Right lobe of liver (tissue), 6 donors: ENCODE measurements at regions not wholly inside any gene's neighbourhood (a gene's known extent, or its start where the extent isn't known, plus 50 kb on each side); places are given as distances from the start of the nearest gene placed in this dataset.

ENCODE experiments used
- ATAC-seq, 4 donors: fragments of 200-7000 bp; cut with Tn5 transposase; one replicate each; pipeline ENCODE4 v1.9.1; 2020; ENCODE audit warnings: mild to moderate bottlenecking in 4 of 4, moderate library complexity in 4 of 4
- DNase-seq, 3 donors: peaks; one replicate each; pipeline ENCODE4 v3.0.0-alpha.2; 2020
- H3K27ac ChIP-seq, 3 donors: fragments of 200-600 bp; one replicate each; pipeline ENCODE4 v1.8.0; 2022
- H3K27me3 ChIP-seq, 2 donors: fragments of 200-600 bp; one replicate each; pipeline ENCODE4 v1.8.0; 2022
- H3K36me3 ChIP-seq, 4 donors: fragments of 200-600 bp; sonication (generic) in 1 of 4; one replicate each; pipeline versions ENCODE4 v1.5.1 to v1.8.0; 2017 to 2022; ENCODE audit warnings: control low read depth in 1 of 4
- H3K4me1 ChIP-seq, 4 donors: fragments of 200-600 bp; sonication (generic) in 1 of 4; one replicate each; pipeline versions ENCODE4 v1.5.1 to v1.8.0; 2017 to 2022; ENCODE audit warnings: control low read depth in 1 of 4
- H3K4me3 ChIP-seq, 3 donors: fragments of 200-600 bp; one replicate each; pipeline ENCODE4 v1.8.0; 2022
- H3K9me3 ChIP-seq, 4 donors: fragments of 200-600 bp; sonication (generic) in 1 of 4; one replicate each; pipeline versions ENCODE4 v1.5.1 to v1.8.0; 2017 to 2022; ENCODE audit warnings: control low read depth in 1 of 4
- POLR2A ChIP-seq: fragments of 450-650 bp; IDR thresholded peaks from one replicate; pipeline ENCODE4 v1.6.1; 2017; ENCODE audit warnings: antibody characterized with exemption, mild to moderate bottlenecking
- WGBS: methylation state at CpG from one replicate; pipeline ENCODE4 v1.1.6; 2018; ENCODE audit warnings: low coverage, low lambda C conversion rate; ENCODE audit not compliant: insufficient coverage; ENCODE audit errors: missing lambda C conversion rate; 5-methylcytosine and 5-hydroxymethylcytosine counted together
- intact Hi-C, 2 donors: fragments of 100-400 bp; cut with DNase I; formaldehyde crosslinking; loops; one replicate each; pipeline versions ENCODE4 v1.11.2 to v1.14.1; 2022
- TF ChIP-seq, protein P1 (sequence below), 4 donors: fragments of 200-600 bp in 3 of 4; fragments of 450-650 bp in 1 of 4; IDR thresholded peaks; one replicate each; pipeline versions ENCODE4 v1.5.1 to v1.8.0; 2016 to 2022; ENCODE audit warnings: antibody characterized with exemption in 4 of 4, mild to moderate bottlenecking in 2 of 4
- donor health status: DM: no; HTN: yes; CAD: no.
- donor health status: DM: no; HTN: no; CAD: no.
- donor health status: DM: no; HTN: no; CAD: no.
- donor health status: DM: no; HTN: yes; CAD: no.
- donor health status: DM: no; HTN: yes; CAD: no.

DNA sequence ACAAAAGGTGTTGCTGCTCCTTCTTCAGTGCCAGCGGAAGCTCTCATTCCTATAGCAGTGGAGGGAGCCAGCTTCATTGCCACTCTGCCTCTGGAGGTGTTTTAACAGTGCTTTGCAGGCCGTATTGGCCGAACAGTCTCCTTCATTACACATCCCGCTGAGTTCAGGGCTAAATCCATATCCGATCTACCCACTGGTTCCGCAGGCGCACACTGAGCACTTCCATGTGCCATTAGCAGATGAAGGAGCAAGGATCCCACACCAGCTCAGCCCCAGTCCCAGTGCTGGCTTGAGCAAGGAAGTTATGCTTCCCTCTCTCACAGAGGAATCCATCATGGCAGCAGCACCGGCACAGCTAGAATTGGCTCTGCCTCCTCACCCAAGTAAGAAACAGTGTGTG is 121.2 kb upstream of the IRX2 start:
- no peaks in the 10 kb centered on the region for H3K9me3 ChIP-seq

DNA sequence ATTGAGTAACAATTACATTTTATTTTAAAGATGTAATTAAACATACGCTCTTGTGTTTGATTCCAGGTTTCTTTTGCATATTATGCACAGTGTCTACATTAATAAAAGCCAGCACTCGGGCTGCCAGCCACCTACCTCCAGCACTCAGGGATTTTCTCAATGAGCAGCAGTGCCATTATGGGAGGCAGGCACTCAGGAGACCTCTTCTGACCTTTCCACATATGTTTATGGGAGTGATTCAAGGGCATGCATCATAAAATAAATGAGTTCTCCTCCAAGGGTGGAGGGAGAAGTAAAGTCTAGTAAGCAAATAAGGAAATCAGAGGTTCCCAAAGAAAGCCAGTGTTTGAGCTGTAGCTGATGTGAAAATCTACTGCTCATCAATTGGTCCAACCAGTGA is 119.8 kb upstream of the IRX2 start:
- ATAC-seq = no peak
- Histone ChIP-seq H3K27ac (no peak overlapping the region), H3K4me3 (no peak overlapping the region), H3K9me3 (no peaks in the 10 kb centered on the region), H3K27me3 (no peaks in the 10 kb centered on the region), H3K36me3 (no peaks in the 10 kb centered on the region), H3K4me1 (no peaks in the 10 kb centered on the region)
- no peak for DNase-seq
- intact Hi-C loops = no loop called here
- WGBS = 47% methylated on average over 2 of the region's 2 CpGs
- TF ChIP-seq, protein P1, sequence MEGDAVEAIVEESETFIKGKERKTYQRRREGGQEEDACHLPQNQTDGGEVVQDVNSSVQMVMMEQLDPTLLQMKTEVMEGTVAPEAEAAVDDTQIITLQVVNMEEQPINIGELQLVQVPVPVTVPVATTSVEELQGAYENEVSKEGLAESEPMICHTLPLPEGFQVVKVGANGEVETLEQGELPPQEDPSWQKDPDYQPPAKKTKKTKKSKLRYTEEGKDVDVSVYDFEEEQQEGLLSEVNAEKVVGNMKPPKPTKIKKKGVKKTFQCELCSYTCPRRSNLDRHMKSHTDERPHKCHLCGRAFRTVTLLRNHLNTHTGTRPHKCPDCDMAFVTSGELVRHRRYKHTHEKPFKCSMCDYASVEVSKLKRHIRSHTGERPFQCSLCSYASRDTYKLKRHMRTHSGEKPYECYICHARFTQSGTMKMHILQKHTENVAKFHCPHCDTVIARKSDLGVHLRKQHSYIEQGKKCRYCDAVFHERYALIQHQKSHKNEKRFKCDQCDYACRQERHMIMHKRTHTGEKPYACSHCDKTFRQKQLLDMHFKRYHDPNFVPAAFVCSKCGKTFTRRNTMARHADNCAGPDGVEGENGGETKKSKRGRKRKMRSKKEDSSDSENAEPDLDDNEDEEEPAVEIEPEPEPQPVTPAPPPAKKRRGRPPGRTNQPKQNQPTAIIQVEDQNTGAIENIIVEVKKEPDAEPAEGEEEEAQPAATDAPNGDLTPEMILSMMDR (IDR thresholded peaks at IDR 0.05) = no peak
- TF ChIP-seq POLR2A = no peak

More for the DNA sequence above, 121.2 kb upstream of the IRX2 start:
- WGBS = 0% methylated on average over 1 of the region's 8 CpGs
- DNase-seq = no peak
- Histone ChIP-seq H3K27me3 (no peaks in the 10 kb centered on the region), H3K4me3 (no peak overlapping the region), H3K36me3 (no peaks in the 10 kb centered on the region), H3K27ac (no peak overlapping the region), H3K4me1 (no peaks in the 10 kb centered on the region)
- intact Hi-C loops = no loop called here
- TF ChIP-seq, protein P1 (IDR thresholded peaks at IDR 0.05) = no peak
- TF ChIP-seq POLR2A = no peak
- no peak for ATAC-seq

DNA sequence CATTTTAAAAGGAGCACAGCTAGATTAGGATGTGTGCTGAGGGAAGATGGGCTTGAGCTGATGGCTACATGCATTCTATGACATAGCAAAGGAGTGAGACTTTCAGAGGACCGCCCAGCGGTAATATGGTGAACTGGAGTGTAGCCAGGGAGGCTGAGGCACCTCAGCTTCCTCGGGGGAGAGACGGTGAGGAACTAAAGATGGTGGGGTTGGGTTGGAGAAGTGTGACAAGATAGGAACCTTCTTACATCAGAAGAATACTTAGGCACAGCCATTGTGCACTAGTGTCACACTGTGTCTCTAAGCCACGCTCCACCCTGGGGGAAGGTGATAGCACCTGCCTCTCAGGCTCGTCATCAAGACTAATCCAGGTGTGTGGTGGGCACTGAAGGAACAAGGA is 118.0 kb upstream of the IRX2 start:
- TF ChIP-seq POLR2A = no peak
- TF ChIP-seq, protein P1 (IDR thresholded peaks at IDR 0.05) = no peak
- ATAC-seq = no peak
- Histone ChIP-seq H3K36me3 (no peaks in the 10 kb centered on the region), H3K4me1 (no peaks in the 10 kb centered on the region), H3K27me3 (no peaks in the 10 kb centered on the region), H3K27ac (no peak overlapping the region), H3K4me3 (no peak overlapping the region), H3K9me3 (no peaks in the 10 kb centered on the region)
- DNase-seq = no peak
- 50% methylated on average over 5 of the region's 6 CpGs for WGBS
- intact Hi-C loops = no loop called here

DNA sequence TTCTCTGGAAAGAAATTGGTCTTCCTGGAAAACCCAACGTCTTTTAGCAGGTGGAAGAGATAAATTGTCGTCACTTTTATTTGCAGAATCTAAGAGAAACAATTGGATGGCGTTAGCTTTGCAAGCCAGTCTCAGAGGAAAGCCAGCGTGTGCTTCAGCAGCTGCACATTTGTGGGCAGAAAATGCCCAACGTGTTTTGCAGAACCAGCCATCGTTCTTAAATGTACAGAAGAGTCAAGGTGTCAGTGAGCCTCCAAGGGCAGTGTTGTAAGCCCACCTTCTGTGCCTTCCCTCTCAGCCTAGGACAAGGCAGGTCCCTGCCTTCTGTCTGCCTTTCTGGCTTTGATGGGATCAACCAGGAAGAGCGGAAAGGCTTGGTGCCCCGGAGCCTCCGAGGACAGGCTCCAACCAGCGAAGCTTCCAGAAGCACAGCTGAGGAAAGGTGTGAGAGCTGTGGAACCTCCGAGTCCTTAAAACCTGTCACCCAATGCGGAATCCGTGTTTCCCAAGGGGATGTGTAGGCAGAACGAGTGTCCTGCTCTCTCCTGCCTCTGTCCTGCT is 116.0 kb upstream of the IRX2 start:
- no peaks in the 10 kb centered on the region for H3K27me3 ChIP-seq
- intact Hi-C loops = no loop called here
- DNase-seq (no peak), ATAC-seq (no peak)
- no peak overlapping the region for H3K27ac ChIP-seq
- no peak for TF ChIP-seq POLR2A
- TF ChIP-seq, protein P1 (IDR thresholded peaks at IDR 0.05) = no peak
- H3K36me3 ChIP-seq = no peaks in the 10 kb centered on the region
- no peaks in the 10 kb centered on the region for H3K4me1 ChIP-seq
- no peaks in the 10 kb centered on the region for H3K9me3 ChIP-seq
- no peak overlapping the region for H3K4me3 ChIP-seq
- WGBS = 58% methylated on average over 8 of the region's 14 CpGs
